Ishikawa (cell line): ENCODE measurements at regions not wholly inside any gene's neighbourhood (a gene's known extent, or its start where the extent isn't known, plus 50 kb on each side); places are given as distances from the start of the nearest gene placed in this dataset.

Source experiments
- CREB1 ChIP-seq: IDR thresholded peaks from 2 replicates; pipeline ENCODE4 v1.6.1; 2012; ENCODE audit warnings: low read depth
- REST ChIP-seq: IDR thresholded peaks from 2 replicates; pipeline ENCODE4 v1.6.1; 2012; ENCODE audit warnings: low read depth, mild to moderate bottlenecking
- TAF1 ChIP-seq: IDR thresholded peaks from 2 replicates; pipeline ENCODE4 v1.6.1; 2012; ENCODE audit warnings: low read depth, mild to moderate bottlenecking

GRCh38 chr4:14874990-14875389 lies 127.3 kb upstream of the CPEB2 start:
- TF ChIP-seq CREB1 (no peak), TAF1 (no peak), REST (no peak)
